Heart right ventricle (tissue), 16 donors: ENCODE measurements at regions not wholly inside any gene's neighbourhood (a gene's known extent, or its start where the extent isn't known, plus 50 kb on each side); places are given as distances from the start of the nearest gene placed in this dataset.

Experiments used
- ATAC-seq, 8 donors: fragments of 200-7000 bp; cut with Tn5 transposase; one replicate each; pipeline ENCODE4 v1.9.1; 2020; ENCODE audit warnings: mild to moderate bottlenecking in 8 of 8, moderate library complexity in 8 of 8, moderate number of reproducible peaks in 1 of 8
- DNase-seq, 2 donors: peaks; one replicate each; pipeline ENCODE4 v3.0.0-alpha.2; 2020
- H3K27ac ChIP-seq, 10 donors: fragments of 200-600 bp; sonication (generic) in 2 of 10; one replicate each; pipeline versions ENCODE4 v1.5.0 to v1.8.0; 2020 to 2022; ENCODE audit warnings: mild to moderate bottlenecking in 3 of 10
- H3K27me3 ChIP-seq, 7 donors: fragments of 200-600 bp; one replicate each; pipeline ENCODE4 v1.8.0; 2021 to 2022; ENCODE audit warnings: mild to moderate bottlenecking in 2 of 7
- H3K36me3 ChIP-seq, 9 donors: fragments of 200-600 bp; sonication (generic) in 1 of 9; one replicate each; pipeline versions ENCODE4 v1.5.0 to v1.8.0; 2020 to 2022; ENCODE audit warnings: mild to moderate bottlenecking in 2 of 9
- H3K4me1 ChIP-seq, 9 donors: fragments of 200-600 bp; sonication (generic) in 1 of 9; one replicate each; pipeline versions ENCODE4 v1.5.0 to v1.8.0; 2020 to 2022; ENCODE audit warnings: mild to moderate bottlenecking in 4 of 9
- H3K4me3 ChIP-seq, 10 donors: fragments of 200-600 bp; sonication (generic) in 2 of 10; one replicate each; pipeline versions ENCODE4 v1.5.0 to v1.8.0; 2020 to 2022; ENCODE audit warnings: mild to moderate bottlenecking in 7 of 10, moderate library complexity in 2 of 10
- H3K9me3 ChIP-seq, 11 donors: fragments of 200-600 bp in 10 of 11; sonication (generic) in 2 of 11; one replicate each; pipeline versions ENCODE4 v1.5.0 to v1.8.0; 2013 to 2022; ENCODE audit warnings: mild to moderate bottlenecking in 2 of 11, control low read depth in 1 of 11, moderate library complexity in 1 of 11
- WGBS, 2 donors: extraction: QIAGEN DNeasy Blood & Tissue Kit; methylation state at CpG; one replicate each; pipeline ENCODE4 v1.1.7; 2013; ENCODE audit warnings: inconsistent platforms in 1 of 2; 5-methylcytosine and 5-hydroxymethylcytosine counted together
- intact Hi-C, 10 donors: fragments of 100-400 bp; cut with DNase I; formaldehyde crosslinking; loops; one replicate each; pipeline versions ENCODE4 v1.11.1 to v1.14.2; 2022
- TF ChIP-seq, protein P1 (sequence below), 9 donors: fragments of 200-600 bp; sonication (generic) in 2 of 9; IDR thresholded peaks; one replicate each; pipeline versions ENCODE4 v1.5.0 to v1.8.0; 2021 to 2022; ENCODE audit warnings: antibody characterized with exemption in 9 of 9, mild to moderate bottlenecking in 5 of 9, moderate library complexity in 1 of 9
- donor health status: Arrhythmogenic right ventricular cardiomyopathy.
- donor health status: ischemic (EF 13 %, LVEDD 7.1; RV severe dilation, severe dysfunction).
- donor health status: healthy with polysubstance abuse.
- donor health status: DM: no; HTN: yes; CAD: no.
- donor health status: DM: no; HTN: no; CAD: no.
- donor health status: ischemic (EF 25% LVEDD 6.9; RV normal size, moderate dysfunction).
- donor health status: ischemic (EF 25% LVEDD 5.7; RV mildly dilated, moderate dysfunction).
- donor health status: healthy.
- donor health status: DM: yes; HTN: yes; CAD: no.
- donor health status: Ischemic cardiomyopathy.
- donor health status: ischemic (EF 35%, LVEDD 5.7; RV mildly dilated, moderate dysfunction).
- donor health status: nonischemic (EF 11% LVEDD 7.7; RV severe dilation, severe dysfunction).
- donor health status: DM: yes; HTN: yes; CAD: no.
- donor health status: PGD.
- donor health status: ischemic (EF 29% LVEDD 5.4; RV normal size, mild dysfunction).
- donor health status: nonischemic (EF 23%, LVEDD 6.1; RV moderate dilation, normal function).

DNA sequence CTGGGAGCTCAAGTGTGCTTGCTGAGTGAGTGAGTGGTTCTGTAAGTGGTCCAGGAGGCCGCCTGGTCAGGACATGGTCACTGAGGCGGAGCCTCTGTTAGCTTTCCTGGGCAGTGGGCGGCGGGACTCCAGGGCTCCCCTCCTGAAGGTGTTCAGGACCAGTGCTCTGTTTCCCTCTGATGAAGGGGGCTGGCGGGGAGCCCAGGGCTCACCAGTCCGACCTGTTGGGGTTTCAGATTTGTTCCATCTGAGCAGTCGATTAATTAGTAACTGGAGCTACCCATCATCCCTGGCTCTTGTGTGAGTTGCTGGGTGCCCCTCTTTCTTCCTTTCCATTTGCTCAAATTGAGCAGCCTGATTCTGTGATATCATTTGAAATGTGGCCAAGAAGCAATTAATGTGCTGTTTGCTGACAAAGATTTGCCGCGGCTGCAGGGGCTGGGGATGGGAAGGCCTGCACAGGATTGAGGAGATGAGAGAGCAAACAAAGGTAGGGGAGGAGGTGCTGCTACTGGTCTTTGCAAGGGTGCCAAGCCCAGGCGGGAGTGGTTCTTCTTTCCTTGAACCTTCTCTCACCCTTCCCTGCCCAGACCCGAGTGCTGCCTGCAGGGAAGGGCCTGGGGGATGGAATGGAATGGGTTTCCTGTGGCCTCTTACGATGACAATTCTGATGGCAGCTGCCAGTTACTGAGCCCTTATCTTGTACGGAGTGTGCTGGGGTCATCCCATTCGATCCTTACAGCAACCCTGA is 92.8 kb upstream of the PITX1 start:
- 67 to 74% methylated on average over 14 of the region's 14 CpGs for WGBS, 2 donors
- TF ChIP-seq, protein P1, sequence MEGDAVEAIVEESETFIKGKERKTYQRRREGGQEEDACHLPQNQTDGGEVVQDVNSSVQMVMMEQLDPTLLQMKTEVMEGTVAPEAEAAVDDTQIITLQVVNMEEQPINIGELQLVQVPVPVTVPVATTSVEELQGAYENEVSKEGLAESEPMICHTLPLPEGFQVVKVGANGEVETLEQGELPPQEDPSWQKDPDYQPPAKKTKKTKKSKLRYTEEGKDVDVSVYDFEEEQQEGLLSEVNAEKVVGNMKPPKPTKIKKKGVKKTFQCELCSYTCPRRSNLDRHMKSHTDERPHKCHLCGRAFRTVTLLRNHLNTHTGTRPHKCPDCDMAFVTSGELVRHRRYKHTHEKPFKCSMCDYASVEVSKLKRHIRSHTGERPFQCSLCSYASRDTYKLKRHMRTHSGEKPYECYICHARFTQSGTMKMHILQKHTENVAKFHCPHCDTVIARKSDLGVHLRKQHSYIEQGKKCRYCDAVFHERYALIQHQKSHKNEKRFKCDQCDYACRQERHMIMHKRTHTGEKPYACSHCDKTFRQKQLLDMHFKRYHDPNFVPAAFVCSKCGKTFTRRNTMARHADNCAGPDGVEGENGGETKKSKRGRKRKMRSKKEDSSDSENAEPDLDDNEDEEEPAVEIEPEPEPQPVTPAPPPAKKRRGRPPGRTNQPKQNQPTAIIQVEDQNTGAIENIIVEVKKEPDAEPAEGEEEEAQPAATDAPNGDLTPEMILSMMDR (IDR thresholded peaks at IDR 0.05) = no peak
- Histone ChIP-seq H3K4me1 (no peaks in the 10 kb centered on the region), H3K9me3 (no peaks in the 10 kb centered on the region), H3K27ac (no peak overlapping the region), H3K27me3 (peaks cover 0 to 24% (median 6%) of the 10 kb centered on the region in 7 donors), H3K4me3 (no peak overlapping the region), H3K36me3 (no peaks in the 10 kb centered on the region)
- DNase-seq (no peak), ATAC-seq (no peak)
- intact Hi-C loops = no loop called here

DNA sequence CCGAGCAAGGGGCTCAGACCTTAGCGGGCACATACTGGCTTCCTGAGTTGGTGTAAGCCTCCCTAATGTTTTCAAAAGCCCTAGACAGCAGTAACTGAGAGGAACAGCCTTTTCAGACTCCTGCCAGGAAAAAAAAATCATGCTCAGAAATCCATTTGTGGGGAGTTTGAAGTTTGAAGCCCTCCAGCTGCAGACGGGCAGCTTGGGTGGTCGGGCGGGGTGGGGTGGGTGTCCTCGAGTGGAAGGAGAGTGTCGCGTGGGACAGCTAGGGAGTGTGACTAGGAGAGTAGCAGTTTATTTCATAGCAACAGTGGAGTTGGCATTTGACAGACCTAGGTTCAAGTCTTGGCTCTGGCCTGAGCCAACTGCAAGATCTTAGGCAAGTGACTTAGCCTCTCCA is 90.7 kb upstream of the PITX1 start:
- TF ChIP-seq, protein P1 (IDR thresholded peaks at IDR 0.05) = no peak
- peaks cover 0 to 24% (median 6%) of the 10 kb centered on the region in 7 donors for H3K27me3 ChIP-seq
- no peaks in the 10 kb centered on the region for H3K36me3 ChIP-seq
- no peak for ATAC-seq
- intact Hi-C loops = no loop called here
- DNase-seq = no peak
- H3K9me3 ChIP-seq = no peaks in the 10 kb centered on the region
- H3K27ac ChIP-seq = no peak overlapping the region
- H3K4me1 ChIP-seq = no peaks in the 10 kb centered on the region
- H3K4me3 ChIP-seq = no peak overlapping the region
- 69 to 75% methylated on average over 8 of the region's 8 CpGs for WGBS, 2 donors

DNA sequence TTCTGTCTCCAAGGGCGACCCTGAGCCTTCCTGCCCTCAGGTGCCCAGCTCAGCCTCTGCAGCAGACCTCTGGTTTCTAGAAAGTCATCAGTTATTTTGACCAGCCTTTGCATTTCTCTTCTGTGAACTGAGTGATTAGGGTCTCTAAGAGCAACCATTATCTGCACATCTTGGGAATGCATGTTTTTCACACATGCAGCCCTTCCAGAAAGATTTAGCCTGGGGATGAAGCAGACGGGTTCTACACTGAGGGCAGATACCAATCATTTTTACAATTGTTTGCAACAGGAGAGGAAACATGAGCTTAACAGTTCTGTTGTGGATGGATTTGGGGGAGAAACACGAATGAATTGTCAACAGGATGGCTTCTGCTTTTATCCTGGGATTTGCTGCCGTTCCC is 90.1 kb upstream of the PITX1 start:
- H3K27me3 ChIP-seq = peaks cover 0 to 24% (median 6%) of the 10 kb centered on the region in 7 donors
- no peaks in the 10 kb centered on the region for H3K36me3 ChIP-seq
- 54 to 57% methylated on average over 4 of the region's 4 CpGs for WGBS, 2 donors
- ATAC-seq (no peak), DNase-seq (no peak)
- no peak overlapping the region for H3K27ac ChIP-seq
- H3K4me3 ChIP-seq = no peak overlapping the region
- intact Hi-C loops = no loop called here
- peaks cover 0 to 6% (median 0%) of the 10 kb centered on the region in 9 donors for H3K4me1 ChIP-seq
- no peaks in the 10 kb centered on the region for H3K9me3 ChIP-seq
- TF ChIP-seq, protein P1 (IDR thresholded peaks at IDR 0.05) = no peak

DNA sequence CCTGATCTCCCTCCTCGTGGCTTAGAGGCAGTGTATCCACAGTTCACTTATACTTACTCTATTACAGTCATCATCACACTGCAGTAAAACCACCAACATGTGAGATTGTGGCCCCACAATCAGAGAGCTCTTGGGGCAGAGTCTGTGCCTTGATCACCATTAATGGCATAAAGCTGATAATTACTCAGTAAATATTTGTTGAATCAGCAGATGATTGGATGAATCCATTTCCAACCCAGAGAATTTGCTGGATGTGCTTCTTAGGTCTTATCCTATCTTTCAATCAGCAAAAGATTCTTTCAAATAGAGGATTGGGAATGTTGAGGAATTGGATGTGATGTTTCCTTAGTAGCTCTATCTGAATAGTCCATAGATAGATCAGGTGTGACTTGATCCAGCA is 88.8 kb upstream of the PITX1 start:
- TF ChIP-seq, protein P1 (IDR thresholded peaks at IDR 0.05) = no peak
- Histone ChIP-seq H3K4me1 (peaks cover 0 to 7% (median 0%) of the 10 kb centered on the region in 9 donors), H3K9me3 (no peaks in the 10 kb centered on the region), H3K27ac (no peak overlapping the region), H3K27me3 (peaks cover 0 to 24% (median 6%) of the 10 kb centered on the region in 7 donors), H3K36me3 (no peaks in the 10 kb centered on the region), H3K4me3 (no peak overlapping the region)
- 68 to 69% methylated on average over 1 of the region's 1 CpG for WGBS, 2 donors
- ATAC-seq (no peak), DNase-seq (no peak)
- intact Hi-C loops = no loop called here
